ENCODE measurements at regions not wholly inside any gene's neighbourhood (a gene's known extent, or its start where the extent isn't known, plus 50 kb on each side); places are given as distances from the start of the nearest gene placed in this dataset.

DNA sequence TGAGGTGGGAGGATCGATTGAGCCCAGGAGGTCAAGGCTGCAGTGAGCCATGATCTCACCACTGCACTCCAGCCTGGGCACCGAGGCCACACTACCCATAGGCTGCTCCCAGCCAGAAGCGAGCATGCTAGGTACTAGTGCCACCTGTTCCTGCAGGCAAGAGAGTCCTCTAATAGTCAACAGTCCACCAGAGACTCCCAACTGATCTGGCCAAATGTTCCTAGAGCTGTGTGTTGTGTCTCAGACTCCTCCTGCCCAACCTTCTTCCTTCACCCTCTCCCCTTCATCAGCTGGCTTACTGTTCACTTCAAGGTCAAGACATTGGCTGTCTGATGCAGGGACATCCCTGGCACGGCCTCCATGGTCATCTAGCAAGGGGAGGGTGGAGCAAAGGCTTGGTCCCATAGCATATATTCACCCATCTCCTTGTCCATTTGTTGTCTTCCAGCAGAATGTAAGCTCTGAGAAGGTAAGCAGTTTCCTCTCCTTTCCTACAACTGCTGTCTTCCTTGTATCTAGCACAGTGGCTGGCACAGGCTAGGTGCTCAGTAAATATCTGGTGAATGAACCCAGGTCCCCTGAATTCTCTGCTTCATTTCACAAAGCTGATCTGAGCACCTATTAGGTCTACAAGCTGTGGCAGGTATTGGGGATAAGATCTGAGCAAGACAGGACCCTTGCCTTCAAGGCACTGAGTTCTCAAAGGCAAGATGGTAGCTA is 126.2 kb upstream of the SERPIND1 start:
- TF ChIP-seq, protein P1, sequence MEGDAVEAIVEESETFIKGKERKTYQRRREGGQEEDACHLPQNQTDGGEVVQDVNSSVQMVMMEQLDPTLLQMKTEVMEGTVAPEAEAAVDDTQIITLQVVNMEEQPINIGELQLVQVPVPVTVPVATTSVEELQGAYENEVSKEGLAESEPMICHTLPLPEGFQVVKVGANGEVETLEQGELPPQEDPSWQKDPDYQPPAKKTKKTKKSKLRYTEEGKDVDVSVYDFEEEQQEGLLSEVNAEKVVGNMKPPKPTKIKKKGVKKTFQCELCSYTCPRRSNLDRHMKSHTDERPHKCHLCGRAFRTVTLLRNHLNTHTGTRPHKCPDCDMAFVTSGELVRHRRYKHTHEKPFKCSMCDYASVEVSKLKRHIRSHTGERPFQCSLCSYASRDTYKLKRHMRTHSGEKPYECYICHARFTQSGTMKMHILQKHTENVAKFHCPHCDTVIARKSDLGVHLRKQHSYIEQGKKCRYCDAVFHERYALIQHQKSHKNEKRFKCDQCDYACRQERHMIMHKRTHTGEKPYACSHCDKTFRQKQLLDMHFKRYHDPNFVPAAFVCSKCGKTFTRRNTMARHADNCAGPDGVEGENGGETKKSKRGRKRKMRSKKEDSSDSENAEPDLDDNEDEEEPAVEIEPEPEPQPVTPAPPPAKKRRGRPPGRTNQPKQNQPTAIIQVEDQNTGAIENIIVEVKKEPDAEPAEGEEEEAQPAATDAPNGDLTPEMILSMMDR (conservative IDR thresholded peaks at IDR 0.05; ENCODE audit: low read depth, low read length) = no peak
- TF ChIP-seq MAFK (IDR thresholded peaks at IDR 0.05; ENCODE audit: low read depth, low read length) = no peak
- TF ChIP-seq POLR2A (IDR thresholded peaks at IDR 0.05; ENCODE audit: low read depth, low read length) = no peak
- no peak for TF ChIP-seq CHD1 (IDR thresholded peaks at IDR 0.05; ENCODE audit: low read depth, low read length)
- no peak for TF ChIP-seq RFX5 (IDR thresholded peaks at IDR 0.05; ENCODE audit: low read depth, low read length)
- TF ChIP-seq SMC3 (IDR thresholded peaks at IDR 0.05; ENCODE audit: low read depth, low read length) = no peak
- no peak for TF ChIP-seq CEBPB (IDR thresholded peaks at IDR 0.05; ENCODE audit: low read depth, low read length)
- no peak for TF ChIP-seq FOS (IDR thresholded peaks at IDR 0.05; ENCODE audit: low read depth, low read length)
- TF ChIP-seq, protein P2, sequence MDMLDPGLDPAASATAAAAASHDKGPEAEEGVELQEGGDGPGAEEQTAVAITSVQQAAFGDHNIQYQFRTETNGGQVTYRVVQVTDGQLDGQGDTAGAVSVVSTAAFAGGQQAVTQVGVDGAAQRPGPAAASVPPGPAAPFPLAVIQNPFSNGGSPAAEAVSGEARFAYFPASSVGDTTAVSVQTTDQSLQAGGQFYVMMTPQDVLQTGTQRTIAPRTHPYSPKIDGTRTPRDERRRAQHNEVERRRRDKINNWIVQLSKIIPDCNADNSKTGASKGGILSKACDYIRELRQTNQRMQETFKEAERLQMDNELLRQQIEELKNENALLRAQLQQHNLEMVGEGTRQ (IDR thresholded peaks at IDR 0.05; ENCODE audit: low read depth, low read length) = no peak
- TF ChIP-seq RAD21 (IDR thresholded peaks at IDR 0.05; ENCODE audit: low read length) = no peak
- TF ChIP-seq MAZ (IDR thresholded peaks at IDR 0.05; ENCODE audit: borderline replicate concordance, low read depth, low read length) = no peak
- no peak for TF ChIP-seq BHLHE40 (IDR thresholded peaks at IDR 0.05; ENCODE audit: low read depth, low read length)
- no peak for TF ChIP-seq MXI1 (IDR thresholded peaks at IDR 0.05; ENCODE audit: borderline replicate concordance, low read depth, low read length)
